ENCODE measurements at regions not wholly inside any gene's neighbourhood (a gene's known extent, or its start where the extent isn't known, plus 50 kb on each side); places are given as distances from the start of the nearest gene placed in this dataset.
A peak's percentile ranks its signal among the peaks of the same experiment; 100 is the strongest.

GRCh38 chr5:124995421-124995820 is 249.0 kb upstream of the ZNF608 start:
- TF ChIP-seq CTCF (IDR thresholded peaks at IDR 0.05; ENCODE audit: extremely low read depth in 1 of 2, insufficient read depth in 1 of 2, low read depth in 1 of 2, low read length in 2 of 2) (no peak), POLR2A (IDR thresholded peaks at IDR 0.05; ENCODE audit: low read depth, low read length) (no peak), POLR2AphosphoS5 (IDR thresholded peaks at IDR 0.05; ENCODE audit: insufficient read depth, low read depth, low read length) (no peak), MAX (IDR thresholded peaks at IDR 0.05; ENCODE audit: insufficient read depth, insufficient read length) (no peak), GATA2 (IDR thresholded peaks at IDR 0.05; ENCODE audit: insufficient read depth, insufficient read length, low read depth, low read length) (no peak), JUN (IDR thresholded peaks at IDR 0.05; ENCODE audit: borderline replicate concordance, insufficient read depth, insufficient read length, low read depth) (peak; percentile 34)

Data from endothelial cell of umbilical vein (primary cell).